ENCODE measurements at regions not wholly inside any gene's neighbourhood (a gene's known extent, or its start where the extent isn't known, plus 50 kb on each side); places are given as distances from the start of the nearest gene placed in this dataset.
"Not testable (repeated sequence)": the region's sequence is repeated elsewhere in the genome, so short reads cannot be mapped to it uniquely, and the experiment has no call there.

DNA sequence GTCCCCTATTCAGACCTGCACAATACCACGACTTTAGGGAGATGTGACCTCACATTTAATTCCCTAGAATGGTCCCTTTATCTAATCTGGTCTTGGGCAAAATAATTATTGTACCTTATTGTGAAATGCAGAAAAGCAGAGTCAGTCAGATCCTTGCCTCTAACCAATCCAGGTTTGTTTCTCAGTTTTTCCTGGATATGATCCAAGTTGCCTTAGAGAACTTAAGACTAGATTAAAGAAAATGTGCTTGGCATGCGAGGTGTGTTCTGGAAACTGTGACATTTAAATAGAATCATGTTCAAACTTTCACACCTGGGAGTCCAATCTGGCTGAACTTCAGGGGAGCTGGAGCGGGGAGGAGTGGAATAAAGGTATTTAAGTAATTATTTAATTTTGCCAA is 696.2 kb downstream of the DNAH5 start:
- in situ Hi-C loops (cut with HindIII; ENCODE audit: low sequenced_read_pairs) = no loop called here

DNA sequence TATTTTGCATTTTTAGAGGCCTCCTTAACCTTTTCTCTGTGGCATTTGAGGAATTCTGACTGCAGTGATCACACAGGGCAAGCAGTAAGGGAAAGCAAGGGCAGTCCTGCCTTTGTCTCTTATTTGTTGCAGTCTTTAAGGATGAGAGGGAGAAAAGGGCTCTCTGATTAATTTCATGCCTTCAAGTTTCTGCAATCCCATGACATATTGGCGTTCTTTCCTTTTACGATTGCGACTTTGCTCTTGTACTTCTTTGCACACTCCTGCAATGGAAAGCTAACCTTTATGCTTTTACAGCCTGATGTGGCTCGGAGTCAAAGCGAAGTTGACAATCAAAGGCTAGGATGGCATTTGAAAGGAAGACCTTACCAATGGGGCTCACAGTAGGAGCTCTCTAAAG is 698.4 kb downstream of the DNAH5 start:
- in situ Hi-C loops (cut with HindIII; ENCODE audit: low sequenced_read_pairs) = no loop called here

DNA sequence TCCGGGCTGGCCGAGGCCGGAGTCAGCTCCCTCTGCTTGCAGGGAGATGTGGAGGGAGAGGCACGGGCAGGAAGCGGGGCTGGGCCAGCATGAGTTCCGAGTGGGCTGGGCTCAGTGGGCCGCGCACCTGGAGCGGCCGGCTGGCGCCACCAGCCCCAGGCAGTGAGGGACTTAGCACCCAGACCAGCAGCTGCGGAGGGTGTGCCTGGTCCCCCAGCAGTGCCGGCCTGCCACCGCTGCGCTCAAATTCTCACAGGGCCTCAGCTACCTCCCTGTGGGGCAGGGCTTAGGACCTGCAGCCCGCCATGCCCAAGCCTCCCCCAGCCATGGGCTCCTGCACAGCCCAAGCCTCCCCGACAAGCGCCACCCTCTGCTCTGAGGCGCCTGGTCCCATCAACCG is 700.3 kb downstream of the DNAH5 start:
- in situ Hi-C loops (cut with HindIII; ENCODE audit: low sequenced_read_pairs) = no loop called here

DNA sequence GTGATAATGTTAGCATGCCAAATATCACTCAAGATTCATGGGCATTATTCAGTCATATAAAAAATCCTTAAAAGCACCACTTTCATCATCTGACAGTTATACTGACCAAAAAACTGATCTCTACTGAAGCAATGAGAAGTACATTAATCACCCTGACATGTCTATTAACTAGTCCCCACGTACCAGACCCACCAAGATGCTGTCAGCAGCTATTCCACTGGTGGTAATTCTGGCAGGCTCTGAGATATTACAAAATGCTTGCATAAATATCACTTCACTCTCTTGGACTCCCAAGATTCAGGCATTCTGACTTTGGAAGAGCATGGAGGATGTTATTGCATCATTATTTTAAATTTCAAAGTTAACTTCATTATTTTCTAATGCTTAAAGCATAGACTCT is 717.0 kb downstream of the DNAH5 start:
- in situ Hi-C loops (cut with HindIII; ENCODE audit: low sequenced_read_pairs) = loop anchor here (5.0 kb wide), 1 partner anchor 90 kb away; no protein-coding TSS in a partner anchor

DNA sequence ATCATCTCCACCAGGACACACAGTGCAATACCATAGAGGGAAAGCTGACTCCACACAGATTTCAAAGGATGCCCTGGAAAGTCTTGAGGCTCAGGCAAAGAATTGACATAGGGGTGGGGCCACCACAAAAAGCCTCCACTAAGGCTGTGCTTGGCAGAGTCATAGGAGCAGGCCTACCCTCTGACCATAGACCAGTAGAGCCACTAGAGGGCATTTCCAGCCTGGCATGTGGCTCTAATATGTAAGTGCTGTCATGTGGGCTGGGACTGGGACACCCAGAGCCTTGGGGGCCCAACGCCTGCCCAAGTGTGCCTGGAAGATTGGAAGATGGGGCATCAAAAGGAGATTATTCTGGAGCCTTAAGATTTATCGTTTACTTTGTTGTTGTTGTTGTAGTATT is 726.0 kb downstream of the DNAH5 start:
- in situ Hi-C loops (cut with HindIII; ENCODE audit: low sequenced_read_pairs) = no loop called here

DNA sequence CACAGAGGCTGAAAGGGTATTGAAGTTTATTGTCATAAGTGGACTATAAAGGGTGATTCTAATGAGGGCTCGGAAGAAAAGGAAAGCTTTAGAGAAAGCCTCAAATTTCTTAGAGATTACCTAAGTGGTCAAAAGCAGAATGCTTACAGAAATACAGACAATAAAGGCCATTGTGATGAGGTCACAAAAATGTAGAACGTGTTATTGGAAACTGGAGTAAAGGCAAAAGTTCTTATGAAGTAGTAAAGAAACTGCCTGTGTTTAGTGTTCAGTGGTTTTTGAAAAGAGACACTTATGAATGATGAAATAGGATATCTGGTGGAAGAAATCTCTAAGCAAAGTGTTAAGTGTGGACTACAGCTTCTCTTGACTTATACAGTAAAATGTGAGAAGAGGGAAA is 726.9 kb downstream of the DNAH5 start:
- in situ Hi-C loops (cut with HindIII; ENCODE audit: low sequenced_read_pairs) = no loop called here

DNA sequence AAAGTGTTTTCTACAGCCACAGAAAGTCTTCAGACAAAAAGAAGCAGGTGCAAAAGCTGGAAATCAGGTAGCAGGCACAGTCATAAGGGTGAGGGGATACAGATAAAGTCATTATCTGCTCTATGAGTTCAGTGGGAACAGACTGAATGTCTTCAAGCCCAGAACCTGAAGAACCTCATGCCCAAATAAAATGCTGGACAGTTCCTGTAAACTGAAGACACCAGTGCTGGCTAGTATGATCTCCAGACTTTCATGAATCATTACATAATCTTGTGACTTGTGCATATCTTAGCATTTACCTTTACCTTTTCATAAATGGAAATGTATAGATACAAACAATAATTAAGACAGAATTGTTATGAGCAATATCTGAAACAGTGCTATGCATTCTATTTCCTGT is 728.7 kb downstream of the DNAH5 start:
- in situ Hi-C loops (cut with HindIII; ENCODE audit: low sequenced_read_pairs) = no loop called here

DNA sequence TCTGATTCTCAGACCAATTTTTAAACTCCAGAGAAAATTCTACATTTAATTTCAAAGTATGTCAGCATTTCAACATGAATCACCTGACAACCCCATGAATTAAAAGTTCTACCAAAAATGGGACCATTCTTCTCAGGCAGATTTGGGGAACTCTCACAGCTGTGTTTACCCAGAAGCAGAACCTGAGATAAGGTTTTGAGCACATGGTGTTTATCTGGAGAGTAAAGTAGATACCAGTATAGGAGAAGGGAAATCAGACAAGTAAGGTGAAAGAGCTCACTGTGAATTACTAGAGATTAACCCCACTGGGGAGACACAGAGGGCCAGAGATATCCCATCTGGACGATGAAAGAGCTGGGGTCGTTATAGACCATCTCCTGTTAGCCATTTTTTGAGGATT is 729.1 kb downstream of the DNAH5 start:
- in situ Hi-C loops (cut with HindIII; ENCODE audit: low sequenced_read_pairs) = no loop called here

DNA sequence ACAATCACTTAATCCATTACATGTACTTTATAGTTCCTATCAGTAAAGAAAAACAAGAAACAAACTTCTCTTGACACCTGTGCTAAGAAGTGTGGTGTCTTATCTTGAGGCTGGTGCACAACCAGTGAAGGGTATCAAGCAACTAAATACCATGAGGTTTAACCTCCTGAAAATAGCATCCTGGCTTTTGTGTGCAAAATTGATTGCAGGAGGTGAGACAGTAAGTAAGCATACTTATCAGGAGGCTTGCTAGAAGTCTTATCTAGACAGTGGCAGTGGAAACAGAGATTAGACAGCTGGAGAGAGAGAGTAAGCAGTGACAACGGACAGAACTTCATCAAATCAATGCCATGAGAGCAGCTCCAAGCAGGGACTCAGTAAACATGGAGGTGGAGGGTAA is 730.3 kb downstream of the DNAH5 start:
- in situ Hi-C loops (cut with HindIII; ENCODE audit: low sequenced_read_pairs) = no loop called here

DNA sequence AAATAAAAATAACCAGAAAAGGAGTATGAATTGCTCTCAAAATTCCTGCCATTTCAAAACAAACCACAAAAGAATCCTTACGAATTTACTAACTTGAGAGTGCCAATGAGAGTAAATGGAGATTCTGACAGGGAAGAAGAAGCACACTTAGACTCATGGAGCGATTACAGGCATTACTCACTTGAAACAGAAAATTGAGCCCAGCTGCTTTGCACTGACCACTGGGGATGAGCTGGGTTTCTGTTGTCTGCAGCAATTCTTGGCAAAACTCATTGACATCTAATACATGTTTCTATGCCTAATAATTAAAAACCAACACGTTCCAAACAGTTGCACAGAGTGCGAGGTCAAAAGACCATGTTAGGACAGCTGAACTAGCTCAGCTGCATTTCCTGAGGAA is 731.6 kb downstream of the DNAH5 start:
- in situ Hi-C loops (cut with HindIII; ENCODE audit: low sequenced_read_pairs) = no loop called here

DNA sequence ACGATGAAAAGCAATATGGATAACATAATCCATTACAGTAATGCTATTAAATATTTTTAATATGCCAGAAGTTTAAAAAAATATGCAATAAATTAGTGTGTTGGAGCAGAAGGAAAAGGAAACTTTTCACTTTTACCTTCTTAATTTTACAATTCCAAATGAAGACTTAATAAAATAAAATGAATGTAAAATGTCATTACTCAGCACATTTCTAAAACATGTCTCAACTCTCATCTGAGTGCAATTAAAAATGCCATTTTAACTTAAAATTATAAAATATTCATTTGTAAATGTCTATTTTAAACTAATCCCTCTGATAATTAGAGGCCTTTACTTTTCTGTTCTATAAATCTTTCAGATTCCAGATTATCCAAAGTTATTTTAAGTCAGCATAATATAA is 733.4 kb downstream of the DNAH5 start:
- in situ Hi-C loops (cut with HindIII; ENCODE audit: low sequenced_read_pairs) = no loop called here

DNA sequence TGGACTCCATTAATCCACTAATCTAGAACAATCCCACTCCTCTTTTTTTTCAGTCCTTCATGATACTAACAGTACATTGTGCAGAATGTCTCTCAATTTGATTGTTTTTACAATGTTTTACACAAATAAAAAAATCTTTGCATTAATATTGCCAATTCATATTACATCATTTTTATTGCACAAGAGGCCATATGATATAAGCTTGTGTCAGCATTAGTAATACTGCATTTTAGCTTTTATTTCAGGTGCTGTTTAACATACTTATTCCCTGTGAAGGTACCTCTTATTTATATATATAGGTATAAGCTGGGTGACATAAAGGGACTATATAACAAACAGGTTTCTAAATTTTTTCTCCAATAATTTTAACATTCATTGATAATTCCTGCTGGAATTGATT is 737.4 kb downstream of the DNAH5 start:
- in situ Hi-C loops (cut with HindIII; ENCODE audit: low sequenced_read_pairs) = no loop called here

DNA sequence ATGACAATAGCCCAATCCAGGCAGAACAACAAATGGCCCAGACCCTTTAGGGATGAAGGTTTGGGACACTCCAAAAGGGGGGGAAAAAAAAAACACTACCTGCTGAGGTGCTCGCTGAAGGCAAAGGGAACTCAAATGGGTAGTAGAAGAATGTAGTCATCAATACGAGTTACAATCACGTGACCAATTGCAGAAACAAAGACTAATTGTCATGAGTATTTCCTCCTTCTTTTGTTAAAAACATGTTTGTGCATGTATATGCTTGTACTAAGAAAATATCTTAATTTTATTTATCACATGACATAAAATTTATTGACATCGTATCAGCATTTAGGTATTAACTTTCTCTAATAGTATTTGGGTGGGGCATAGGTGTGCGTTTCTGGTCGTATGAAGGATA is 743.5 kb downstream of the DNAH5 start:
- in situ Hi-C loops (cut with HindIII; ENCODE audit: low sequenced_read_pairs) = no loop called here

DNA sequence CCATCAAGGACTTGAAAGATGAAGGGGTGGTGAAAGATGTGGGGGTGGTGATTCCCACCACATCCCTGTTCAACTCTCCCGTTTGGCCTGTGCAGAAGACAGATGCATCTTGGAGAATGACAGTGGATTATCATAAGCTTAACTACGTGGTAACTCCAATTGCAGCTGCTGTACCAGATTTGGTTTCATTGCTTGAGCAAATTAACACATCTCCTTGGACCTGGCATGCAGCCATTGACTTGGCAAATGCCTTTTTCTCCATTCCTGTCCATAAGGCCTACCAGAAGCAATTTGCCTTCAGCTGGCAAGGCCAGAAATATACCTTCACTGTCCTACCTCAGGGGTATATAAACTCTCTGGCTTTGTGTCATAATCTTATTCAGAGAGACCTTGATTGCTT is 746.3 kb downstream of the DNAH5 start:
- in situ Hi-C loops (cut with HindIII; ENCODE audit: low sequenced_read_pairs) = not testable (repeated sequence)

DNA sequence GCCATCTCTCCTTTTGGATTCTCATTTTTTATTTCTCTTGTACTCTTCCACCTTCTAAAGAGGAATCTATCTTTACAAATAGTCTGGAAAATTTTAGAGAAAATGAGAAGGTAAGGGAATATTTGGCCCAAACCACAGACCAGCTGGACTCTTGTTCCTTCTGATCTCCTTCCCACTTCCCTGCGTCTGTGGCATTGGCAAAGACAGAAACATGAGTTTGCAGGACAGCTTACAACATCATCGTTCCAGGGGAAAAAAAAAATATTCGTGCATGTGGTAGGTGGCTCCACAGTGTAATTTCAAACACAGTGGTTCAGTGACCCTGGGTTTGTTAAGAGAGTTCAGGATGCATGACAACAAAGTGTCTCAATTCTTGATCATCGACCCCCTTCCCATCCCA is 755.0 kb downstream of the DNAH5 start:
- in situ Hi-C loops (cut with HindIII; ENCODE audit: low sequenced_read_pairs) = no loop called here

DNA sequence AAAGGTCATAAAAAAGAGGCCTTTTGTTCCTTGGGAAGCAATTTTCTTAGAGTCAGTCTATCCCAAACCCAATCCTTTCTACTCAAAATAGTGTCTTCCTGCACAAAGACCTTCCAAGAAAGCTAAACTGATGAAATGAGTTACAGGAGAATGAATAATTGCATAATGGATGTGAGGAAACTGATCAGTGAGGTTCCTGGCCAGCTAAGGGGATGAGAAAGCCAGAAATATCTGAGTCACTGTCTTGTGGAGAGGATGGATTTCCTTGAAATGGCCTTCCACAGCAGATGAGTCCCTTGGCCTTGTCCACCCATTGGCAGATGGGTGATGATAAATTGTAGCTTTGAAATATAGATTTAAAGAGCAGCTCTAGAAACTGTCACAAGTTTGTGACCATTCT is 756.1 kb downstream of the DNAH5 start:
- in situ Hi-C loops (cut with HindIII; ENCODE audit: low sequenced_read_pairs) = no loop called here

DNA sequence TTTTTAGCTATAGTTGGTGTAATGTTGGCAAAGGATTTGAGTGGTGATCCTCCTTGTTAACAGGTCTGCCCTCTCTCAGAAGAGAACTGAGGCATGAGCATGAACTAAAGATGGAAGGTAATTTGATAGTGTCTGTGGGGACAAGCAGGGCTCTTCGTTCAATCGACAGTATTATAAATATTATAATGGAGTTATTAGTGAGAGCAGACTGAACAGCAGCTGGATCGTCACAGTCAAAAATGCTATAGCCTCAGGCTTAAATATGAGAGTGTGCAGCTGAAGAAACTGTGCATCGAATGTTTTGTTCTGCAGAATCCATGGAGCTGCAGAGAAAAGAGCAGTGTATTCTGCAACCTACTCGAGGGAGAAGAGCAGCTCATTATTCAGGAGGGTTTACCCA is 757.3 kb downstream of the DNAH5 start:
- in situ Hi-C loops (cut with HindIII; ENCODE audit: low sequenced_read_pairs) = no loop called here

DNA sequence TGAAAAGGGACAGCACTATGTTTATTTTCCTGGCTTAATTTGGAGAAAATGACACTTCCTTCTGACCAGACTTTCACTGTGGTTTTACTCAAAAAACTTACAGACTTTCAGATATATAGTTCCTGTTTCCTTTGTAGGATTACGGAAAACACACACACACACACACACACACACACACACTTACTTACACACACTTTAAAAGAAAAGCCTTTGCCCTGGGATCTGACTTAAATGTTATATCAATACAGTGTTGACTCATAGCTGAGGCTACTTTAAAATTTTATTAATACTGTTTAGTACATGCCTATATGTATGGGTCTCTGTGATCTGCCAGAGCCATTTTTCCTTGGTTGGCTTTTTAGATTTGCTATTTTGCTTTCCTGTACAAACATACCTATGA is 758.3 kb downstream of the DNAH5 start:
- in situ Hi-C loops (cut with HindIII; ENCODE audit: low sequenced_read_pairs) = no loop called here

DNA sequence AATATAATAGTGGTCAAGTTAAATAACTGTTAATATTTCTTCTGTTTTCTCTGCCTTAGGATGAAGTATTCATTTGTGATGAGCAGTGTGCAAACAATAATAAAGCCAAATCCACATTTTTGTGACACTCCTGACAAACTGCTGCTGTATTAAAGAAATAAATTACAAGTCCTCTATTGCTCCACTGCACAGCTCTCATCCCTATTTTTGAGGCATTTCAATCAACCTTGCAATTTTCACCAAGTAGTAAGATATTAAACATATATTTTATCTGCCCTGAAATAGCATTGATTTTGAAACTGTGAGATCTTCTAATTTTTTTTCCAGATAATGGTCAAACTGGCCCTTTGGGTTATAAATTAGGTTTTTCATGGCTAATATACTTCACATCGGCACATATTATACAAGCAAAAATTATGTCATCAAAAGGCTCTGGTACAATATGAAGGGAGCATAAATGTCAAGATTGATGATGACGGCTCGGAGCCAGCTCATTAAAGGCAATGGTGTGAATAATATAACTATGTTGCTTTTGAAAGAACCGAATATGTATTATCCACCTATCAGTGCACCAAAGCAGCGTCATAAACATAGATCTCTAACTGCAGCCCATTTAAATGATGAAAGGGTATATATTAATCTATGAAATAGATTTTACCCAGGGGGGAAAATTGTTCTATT is 764.9 kb downstream of the DNAH5 start:
- in situ Hi-C loops (cut with HindIII; ENCODE audit: low sequenced_read_pairs) = no loop called here

DNA sequence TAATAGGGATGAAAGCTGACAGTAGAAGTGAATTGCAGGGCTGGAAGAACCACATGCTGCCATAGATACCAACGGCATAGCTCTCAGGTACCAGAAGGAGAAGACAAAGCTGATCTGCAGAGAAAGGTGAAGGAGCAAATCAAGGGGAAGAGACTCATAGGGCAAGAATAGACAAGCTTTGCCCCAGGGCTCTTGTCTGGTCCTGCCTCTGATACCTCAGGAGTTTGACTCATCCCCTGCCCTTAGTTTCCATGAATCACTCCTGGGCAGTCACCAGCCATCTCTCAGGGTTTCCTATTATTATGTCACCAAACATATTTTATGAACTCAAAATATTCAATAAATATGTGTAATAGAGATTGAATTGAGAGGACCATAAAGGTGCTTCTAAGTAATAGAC is 800.9 kb downstream of the DNAH5 start:
- in situ Hi-C loops (cut with HindIII; ENCODE audit: low sequenced_read_pairs) = no loop called here

DNA sequence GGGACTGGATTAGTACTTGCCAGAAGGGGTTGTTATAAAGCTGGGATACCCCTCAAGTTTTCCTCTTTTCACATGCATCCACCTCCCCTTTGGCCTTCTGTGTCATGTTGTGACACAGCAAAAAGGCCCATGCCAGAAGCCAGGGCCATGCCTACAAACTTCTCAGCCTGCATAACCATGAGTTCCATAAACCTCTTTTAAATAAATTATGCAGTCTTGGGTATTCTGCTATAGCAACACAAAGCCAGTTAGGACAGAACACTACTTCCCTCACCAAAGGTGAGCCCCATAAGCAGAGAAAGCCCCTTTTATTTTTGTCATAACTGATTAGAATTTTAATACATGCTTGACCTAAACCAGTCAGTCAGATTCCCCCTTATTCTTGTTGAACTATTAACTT is 801.3 kb downstream of the DNAH5 start:
- in situ Hi-C loops (cut with HindIII; ENCODE audit: low sequenced_read_pairs) = no loop called here

DNA sequence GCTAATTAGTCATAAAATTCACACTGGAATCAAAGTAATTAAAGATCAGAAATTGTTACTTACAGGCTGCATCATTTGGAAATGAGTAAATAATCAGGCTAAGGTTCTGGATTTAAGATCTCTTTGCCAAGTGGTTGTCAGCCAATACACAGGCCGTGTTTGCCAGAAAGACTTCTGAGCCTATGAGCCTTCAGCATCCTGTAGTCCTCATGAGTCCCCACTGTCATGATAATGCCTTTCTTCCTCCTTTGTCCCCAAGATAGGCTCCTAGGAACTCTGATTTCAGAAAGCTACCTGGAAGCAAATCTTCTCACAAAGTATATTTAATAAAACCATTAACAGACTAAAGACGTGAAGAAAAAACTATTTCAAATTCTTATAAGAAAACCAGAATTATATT is 810.5 kb downstream of the DNAH5 start:
- in situ Hi-C loops (cut with HindIII; ENCODE audit: low sequenced_read_pairs) = no loop called here

DNA sequence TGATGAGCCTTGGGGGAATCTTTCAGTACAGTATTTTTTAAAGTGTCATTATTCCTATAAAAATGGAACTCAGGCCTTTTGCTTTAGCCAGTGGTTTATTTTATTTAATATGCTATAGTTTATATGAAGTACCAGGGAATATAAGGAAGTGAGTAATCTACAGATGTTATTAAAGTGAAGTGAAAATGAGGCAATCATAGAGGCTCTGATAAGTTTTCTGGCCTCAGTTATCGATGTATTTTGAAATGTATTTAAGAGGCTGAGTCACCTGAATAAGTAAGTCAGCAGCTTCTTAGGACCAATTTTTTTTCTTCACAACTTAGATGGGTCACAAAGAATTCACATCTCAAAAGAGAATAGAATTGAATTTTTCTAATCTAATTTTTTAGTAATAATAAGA is 829.0 kb downstream of the DNAH5 start:
- in situ Hi-C loops (cut with HindIII; ENCODE audit: low sequenced_read_pairs) = no loop called here

Measured in endothelial cell of hepatic sinusoid (primary cell).